ENCODE measurements at regions not wholly inside any gene's neighbourhood (a gene's known extent, or its start where the extent isn't known, plus 50 kb on each side); places are given as distances from the start of the nearest gene placed in this dataset.

- POLR2A ChIA-PET, result no interaction called here
- H3K27ac Mint-ChIP-seq (ENCODE audit: low read depth, unreplicated experiment), result no peak overlapping the region
- H3K27me3 Mint-ChIP-seq (ENCODE audit: insufficient read depth, unreplicated experiment), result no peaks in the 10 kb centered on the region
- H3K4me3 Mint-ChIP-seq (ENCODE audit: unreplicated experiment), result no peak overlapping the region
- DNase-seq (ENCODE audit: unreplicated experiment), result peak; percentile 15
- H3K9me3 Mint-ChIP-seq (ENCODE audit: unreplicated experiment), result no peaks in the 10 kb centered on the region
- BruUV-seq (replicated peaks), result no TSS peak
- intact Hi-C loops (cut with micrococcal nuclease), result no loop called here
- TF ChIP-seq CTCF (IDR thresholded peaks at IDR 0.05; ENCODE audit: unreplicated experiment), result no peak
- CTCF ChIA-PET, result no interaction called here
- no peaks in the 10 kb centered on the region for H3K4me1 Mint-ChIP-seq (ENCODE audit: insufficient read depth, unreplicated experiment)
- H3K36me3 Mint-ChIP-seq (ENCODE audit: insufficient read depth, unreplicated experiment), result no peaks in the 10 kb centered on the region
These were observed 531.7 kb downstream of the SLITRK1 start for GRCh38 chr13:83350569-83350968.

- intact Hi-C loops (cut with micrococcal nuclease), result no loop called here
- H3K4me3 Mint-ChIP-seq (ENCODE audit: unreplicated experiment), result no peak overlapping the region
- BruUV-seq (replicated peaks), result no TSS peak
- H3K27me3 Mint-ChIP-seq (ENCODE audit: insufficient read depth, unreplicated experiment), result no peaks in the 10 kb centered on the region
- H3K27ac Mint-ChIP-seq (ENCODE audit: low read depth, unreplicated experiment), result no peak overlapping the region
- H3K4me1 Mint-ChIP-seq (ENCODE audit: insufficient read depth, unreplicated experiment), result no peaks in the 10 kb centered on the region
- ChIA-PET CTCF (interaction anchor here (0.6 kb wide), 1 partner anchor 92 kb away, joined by 3 read pairs; no protein-coding TSS in a partner anchor), POLR2A (no interaction called here)
- peaks cover 7% of the 10 kb centered on the region for H3K9me3 Mint-ChIP-seq (ENCODE audit: unreplicated experiment)
- H3K36me3 Mint-ChIP-seq (ENCODE audit: insufficient read depth, unreplicated experiment), result no peaks in the 10 kb centered on the region
- no peak for DNase-seq (ENCODE audit: unreplicated experiment)
- no peak for TF ChIP-seq CTCF (IDR thresholded peaks at IDR 0.05; ENCODE audit: unreplicated experiment)
These were observed 537.8 kb downstream of the SLITRK1 start for GRCh38 chr13:83344518-83344917.

- ChIA-PET CTCF (no interaction called here), POLR2A (no interaction called here)
- Mint-ChIP-seq H3K4me1 (ENCODE audit: insufficient read depth, unreplicated experiment) (no peaks in the 10 kb centered on the region), H3K36me3 (ENCODE audit: insufficient read depth, unreplicated experiment) (no peaks in the 10 kb centered on the region), H3K27me3 (ENCODE audit: insufficient read depth, unreplicated experiment) (no peaks in the 10 kb centered on the region), H3K4me3 (ENCODE audit: unreplicated experiment) (no peak overlapping the region), H3K27ac (ENCODE audit: low read depth, unreplicated experiment) (no peak overlapping the region), H3K9me3 (ENCODE audit: unreplicated experiment) (peaks cover 7% of the 10 kb centered on the region)
- DNase-seq (ENCODE audit: unreplicated experiment), result no peak
- no peak for TF ChIP-seq CTCF (IDR thresholded peaks at IDR 0.05; ENCODE audit: unreplicated experiment)
- intact Hi-C loops (cut with micrococcal nuclease), result no loop called here
- no TSS peak for BruUV-seq (replicated peaks)
These were observed 542.1 kb downstream of the SLITRK1 start for GRCh38 chr13:83340170-83340569.

- Mint-ChIP-seq H3K36me3 (ENCODE audit: insufficient read depth, unreplicated experiment) (no peaks in the 10 kb centered on the region), H3K4me1 (ENCODE audit: insufficient read depth, unreplicated experiment) (peaks cover 9% of the 10 kb centered on the region), H3K4me3 (ENCODE audit: unreplicated experiment) (no peak overlapping the region), H3K27me3 (ENCODE audit: insufficient read depth, unreplicated experiment) (no peaks in the 10 kb centered on the region), H3K9me3 (ENCODE audit: unreplicated experiment) (no peaks in the 10 kb centered on the region), H3K27ac (ENCODE audit: low read depth, unreplicated experiment) (peak overlapping the region; percentile 89)
- intact Hi-C loops (cut with micrococcal nuclease), result no loop called here
- TF ChIP-seq CTCF (IDR thresholded peaks at IDR 0.05; ENCODE audit: unreplicated experiment), result no peak
- peak; percentile 16 for DNase-seq (ENCODE audit: unreplicated experiment)
- ChIA-PET POLR2A (no interaction called here), CTCF (no interaction called here)
- no TSS peak for BruUV-seq (replicated peaks)
These were observed 548.5 kb downstream of the SLITRK1 start for GRCh38 chr13:83333614-83334388.
